NCI-H1105 treated with DMSO at 0.1 percent for 48 hours (cell line): ENCODE measurements at regions not wholly inside any gene's neighbourhood (a gene's known extent, or its start where the extent isn't known, plus 50 kb on each side); places are given as distances from the start of the nearest gene placed in this dataset.
"Not testable (repeated sequence)": the region's sequence is repeated elsewhere in the genome, so short reads cannot be mapped to it uniquely, and the experiment has no call there.

Experiments used
- DNase-seq: peaks from one replicate; lab custom pipeline; 2025; lab: John Stamatoyannopoulos, UW

DNA sequence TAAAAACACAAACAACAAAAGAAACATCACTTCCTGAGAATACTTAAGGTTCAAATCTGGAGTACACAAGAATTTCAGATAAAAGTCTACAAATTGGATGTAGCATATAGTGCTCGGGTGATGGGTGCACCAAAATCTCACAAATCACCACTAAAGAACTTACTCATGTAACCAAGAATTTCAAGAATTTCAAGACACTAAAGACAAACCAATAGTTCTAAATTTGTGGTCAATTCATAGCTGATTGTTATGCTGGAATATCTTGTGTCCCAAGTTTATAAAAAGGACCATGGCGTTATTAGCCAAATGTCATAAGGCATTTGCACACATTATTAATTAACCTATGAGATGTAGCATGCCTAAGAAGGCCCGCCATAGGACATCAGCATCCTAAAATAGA lies 1204.1 kb upstream of the AUTS2 start:
- no peak for DNase-seq

DNA sequence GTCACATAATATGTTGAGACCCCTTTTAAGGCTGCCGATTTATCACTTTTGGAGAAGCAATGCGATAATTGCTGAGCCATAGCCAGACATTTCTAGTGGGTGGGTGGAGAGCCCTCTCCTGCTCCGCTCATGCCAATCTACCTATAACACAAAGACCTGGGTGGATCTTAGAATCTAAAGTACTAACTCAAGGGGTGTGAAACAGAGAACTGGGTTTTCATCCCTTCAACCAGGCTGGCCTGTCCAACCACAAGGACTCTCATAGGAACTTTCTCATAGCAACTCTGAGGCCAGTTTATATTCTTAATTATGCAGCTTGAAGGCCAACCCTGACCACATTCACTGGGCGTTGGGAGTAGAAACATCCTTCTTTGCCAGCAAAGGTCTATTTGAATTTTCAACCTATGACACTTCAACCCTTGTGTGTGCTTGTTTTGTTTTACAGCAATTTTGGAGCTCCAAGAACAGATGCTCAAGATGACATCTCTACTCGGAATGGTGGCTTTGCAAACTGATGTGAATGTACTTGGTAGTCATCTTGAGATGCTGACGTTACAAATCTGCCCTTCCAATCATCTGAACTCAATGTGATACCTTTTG lies 1198.2 kb upstream of the AUTS2 start:
- no peak for DNase-seq

DNA sequence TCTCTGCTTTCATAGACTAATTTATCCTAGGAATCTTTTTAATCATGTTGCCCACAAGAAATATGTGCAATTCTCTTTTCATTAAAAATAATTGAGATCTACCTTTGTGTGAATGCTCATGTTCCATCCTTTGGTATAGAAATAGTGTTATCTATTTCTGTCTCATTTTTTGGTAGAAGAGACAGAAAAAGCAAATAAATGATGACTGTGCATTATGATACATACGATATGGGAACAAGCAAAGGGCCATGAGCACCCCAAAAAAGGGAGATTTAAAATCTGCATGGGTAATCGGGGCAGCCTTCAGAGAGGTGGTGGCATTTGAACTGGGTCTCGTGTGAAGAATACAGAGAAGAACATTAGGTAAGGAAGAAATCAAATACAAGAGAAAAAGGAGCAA lies 1197.5 kb upstream of the AUTS2 start:
- no peak for DNase-seq

DNA sequence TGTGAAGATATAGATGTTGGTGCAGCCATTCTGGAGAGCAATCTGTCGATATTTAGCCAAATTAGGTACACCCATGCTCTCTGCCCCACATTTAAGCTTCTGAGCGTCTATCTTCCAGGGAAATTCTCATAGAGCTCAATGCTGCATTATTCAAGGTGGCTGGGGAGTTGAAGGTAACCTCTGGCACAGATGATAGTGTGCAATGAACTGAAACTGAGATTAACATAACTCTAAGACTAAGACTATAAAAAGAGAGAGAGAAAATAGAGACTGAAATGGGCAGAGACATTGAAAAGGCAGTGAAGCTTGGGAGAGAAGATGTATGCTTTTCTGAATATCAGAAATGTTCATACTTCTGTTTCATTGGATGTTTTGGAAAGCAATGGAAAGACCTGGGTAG lies 1197.0 kb upstream of the AUTS2 start:
- DNase-seq, result no peak

DNA sequence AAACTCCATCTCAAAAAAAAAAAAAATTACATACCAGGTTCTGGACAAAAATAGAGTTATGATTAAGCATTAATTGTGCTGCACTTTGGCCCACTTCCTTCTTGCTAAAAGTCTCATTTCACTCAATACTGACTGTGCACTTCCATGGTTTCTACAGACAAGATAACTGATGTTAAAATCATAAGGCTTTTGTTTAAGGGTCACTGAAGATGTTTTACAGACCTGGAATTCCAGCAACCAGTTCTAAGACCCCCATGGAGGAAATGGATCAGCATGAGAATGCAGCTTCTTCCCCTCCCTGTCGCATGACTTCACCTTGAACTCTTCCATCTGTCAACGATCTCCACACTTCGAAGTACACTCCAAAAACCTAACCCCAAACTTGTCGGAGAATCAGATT lies 1191.8 kb upstream of the AUTS2 start:
- no peak for DNase-seq

DNA sequence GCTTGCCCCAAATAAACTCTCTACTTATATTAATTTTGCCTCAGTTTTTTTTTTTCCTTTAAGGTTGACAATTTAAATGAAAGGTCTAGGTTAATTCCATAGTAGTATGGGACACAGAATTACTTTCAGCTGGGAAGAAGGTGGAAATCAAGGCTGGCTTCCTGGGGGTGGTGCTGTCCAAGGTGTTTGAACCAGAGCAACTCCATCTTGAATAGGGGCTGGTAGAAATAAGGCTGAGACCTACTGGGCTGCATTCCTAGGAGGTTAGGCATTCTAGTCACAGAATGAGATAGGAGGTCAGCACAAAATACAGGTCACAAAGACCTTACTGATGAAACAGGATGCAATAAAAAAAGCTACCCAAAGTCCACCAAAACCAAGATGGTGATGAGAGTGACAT lies 1190.8 kb upstream of the AUTS2 start:
- no peak for DNase-seq

DNA sequence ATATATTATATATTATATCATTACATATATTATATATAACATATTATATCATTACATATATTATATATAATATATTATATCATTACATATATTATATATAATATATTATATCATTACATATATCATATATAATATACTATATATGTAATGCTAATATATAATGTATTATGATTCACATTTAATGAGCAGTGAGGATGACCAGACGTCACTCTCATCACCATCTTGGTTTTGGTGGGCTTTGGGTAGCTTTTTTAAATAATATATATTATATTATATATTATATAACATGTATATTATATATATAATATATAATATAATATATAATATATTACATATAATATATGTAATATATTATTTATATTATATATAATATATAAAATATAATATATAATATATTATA lies 1189.4 kb upstream of the AUTS2 start:
- DNase-seq, result no peak

DNA sequence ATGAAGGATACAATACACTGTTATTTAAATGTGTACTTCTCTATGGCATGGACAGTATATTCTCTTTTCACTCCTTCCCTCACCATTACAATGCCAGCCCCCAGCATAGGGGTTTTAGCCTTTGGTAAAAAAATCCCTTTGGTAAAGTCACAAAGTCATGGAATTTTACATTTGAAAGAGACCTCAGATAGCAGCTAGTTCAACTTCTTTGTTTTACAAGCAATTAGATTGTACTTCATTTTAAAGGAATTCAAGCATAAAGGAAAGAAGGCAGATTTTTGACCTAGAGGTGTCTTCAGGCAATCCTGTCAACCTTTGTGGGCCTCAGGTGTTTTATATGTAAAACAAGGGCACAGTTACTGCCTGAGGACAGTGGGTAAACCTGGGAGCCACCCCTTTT lies 1188.4 kb upstream of the AUTS2 start:
- DNase-seq, result no peak

DNA sequence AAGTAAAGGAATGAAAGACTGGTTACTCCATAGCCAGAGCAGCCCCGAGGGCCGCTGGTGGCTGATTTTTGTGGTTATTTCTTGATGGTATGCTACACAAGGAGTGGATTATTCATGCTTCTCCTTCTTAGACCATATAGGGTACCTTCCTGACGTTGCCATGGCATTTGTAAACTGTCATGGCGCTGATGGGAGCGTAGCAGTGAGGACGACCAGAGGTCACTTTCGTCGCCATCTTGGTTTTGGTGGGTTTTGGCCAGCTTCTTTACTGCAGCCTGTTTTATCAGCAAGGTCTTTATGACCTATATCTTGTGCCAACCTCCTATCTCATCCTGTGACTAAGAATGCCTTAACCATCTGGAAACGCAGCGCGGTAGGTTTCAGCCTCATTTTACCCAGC lies 1187.6 kb upstream of the AUTS2 start:
- not testable (repeated sequence) for DNase-seq

DNA sequence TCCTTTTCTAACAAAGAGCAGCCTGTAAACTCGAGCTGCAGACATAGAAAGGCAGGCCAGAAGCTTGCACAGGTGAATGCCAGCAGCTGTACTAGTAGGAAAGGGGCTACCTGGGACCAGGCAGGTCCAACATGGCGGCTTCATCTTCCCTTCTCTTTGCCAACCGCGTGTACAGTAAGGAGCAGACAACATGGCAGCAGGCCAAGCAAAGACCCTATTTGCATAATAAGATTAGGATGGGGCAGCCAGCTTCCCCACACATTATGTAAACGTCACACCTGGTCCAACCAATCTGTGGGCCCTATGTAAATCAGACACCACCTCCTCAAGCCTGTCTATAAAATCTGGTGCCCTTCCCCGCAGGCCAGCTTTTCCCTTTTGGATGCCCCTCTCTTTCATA lies 1186.5 kb upstream of the AUTS2 start:
- DNase-seq, result peak; percentile 66

DNA sequence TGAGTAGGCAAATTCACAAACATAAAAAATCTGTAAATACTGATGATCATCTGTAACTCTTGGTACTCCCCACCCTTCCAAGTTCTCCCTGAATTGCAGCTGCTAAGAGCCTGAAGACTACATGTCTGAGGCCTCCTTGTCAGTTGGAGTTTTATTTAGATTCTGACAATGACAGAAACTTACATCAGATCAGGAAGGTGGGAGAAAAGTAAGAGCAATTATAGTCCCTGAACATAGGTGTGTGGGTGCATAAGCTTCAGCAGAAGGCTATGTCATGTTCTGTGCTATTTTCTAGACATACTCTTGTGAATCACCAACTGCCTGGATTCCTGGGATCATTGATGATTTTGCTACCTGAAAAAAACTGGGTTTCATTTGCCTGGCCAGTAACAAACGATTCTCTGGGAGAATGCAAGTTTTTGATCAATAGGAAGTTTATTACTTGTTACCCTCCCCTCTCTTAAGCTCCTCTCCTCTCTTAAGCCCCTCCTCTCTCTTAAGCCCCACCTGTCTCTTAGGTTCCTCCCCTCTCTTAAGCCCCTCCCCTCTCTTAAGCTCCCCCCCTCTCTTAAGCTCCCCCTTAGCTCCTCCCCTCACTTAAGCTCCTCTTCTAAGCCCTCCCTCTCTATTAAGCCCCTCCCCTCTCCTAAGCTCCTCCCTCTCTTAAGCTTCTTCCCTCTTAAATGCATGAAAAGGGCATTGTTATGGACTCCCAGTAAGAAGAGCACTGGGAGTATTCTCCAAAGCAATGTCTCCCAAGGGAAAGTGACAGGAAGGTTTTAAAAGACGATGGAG lies 1183.4 kb upstream of the AUTS2 start:
- no peak for DNase-seq

DNA sequence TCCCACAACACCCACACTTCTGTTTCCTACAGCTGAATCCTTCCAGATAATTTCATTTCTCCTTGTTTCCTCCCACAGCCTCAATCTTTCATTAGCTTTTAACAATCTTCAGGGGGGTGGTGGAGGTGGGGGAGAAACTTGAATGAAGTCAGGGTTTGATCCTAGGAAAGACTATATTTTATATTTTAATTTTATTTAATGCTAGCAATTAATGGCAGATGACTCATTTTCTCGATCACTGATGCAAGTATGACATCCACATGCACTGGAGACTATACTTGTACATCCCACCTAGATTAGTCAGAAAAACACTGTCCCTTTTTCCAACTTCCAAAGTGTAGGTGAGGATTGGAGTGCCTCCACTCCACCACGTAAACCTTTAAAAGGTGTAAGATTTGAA lies 1181.3 kb upstream of the AUTS2 start:
- no peak for DNase-seq

DNA sequence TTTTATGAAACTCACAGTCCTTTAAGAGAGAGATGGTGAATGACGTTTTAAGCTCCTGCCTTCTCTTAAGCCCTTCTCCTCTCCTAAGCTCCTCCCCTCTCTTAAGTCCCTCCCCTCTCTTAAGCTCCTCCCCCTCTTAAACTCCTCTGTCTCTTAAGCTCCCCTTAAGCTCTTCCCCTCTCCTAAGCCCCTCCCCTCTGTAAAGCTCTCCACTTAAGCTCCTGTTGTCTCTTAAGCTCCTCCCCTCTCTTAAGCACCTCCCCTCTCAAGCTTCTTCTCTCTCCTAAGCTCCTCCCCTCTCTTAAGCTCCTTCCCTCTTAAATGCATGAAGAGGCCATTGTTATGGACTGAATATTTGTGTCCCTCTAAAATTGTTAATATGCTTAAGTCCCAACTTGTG lies 1180.6 kb upstream of the AUTS2 start:
- no peak for DNase-seq

DNA sequence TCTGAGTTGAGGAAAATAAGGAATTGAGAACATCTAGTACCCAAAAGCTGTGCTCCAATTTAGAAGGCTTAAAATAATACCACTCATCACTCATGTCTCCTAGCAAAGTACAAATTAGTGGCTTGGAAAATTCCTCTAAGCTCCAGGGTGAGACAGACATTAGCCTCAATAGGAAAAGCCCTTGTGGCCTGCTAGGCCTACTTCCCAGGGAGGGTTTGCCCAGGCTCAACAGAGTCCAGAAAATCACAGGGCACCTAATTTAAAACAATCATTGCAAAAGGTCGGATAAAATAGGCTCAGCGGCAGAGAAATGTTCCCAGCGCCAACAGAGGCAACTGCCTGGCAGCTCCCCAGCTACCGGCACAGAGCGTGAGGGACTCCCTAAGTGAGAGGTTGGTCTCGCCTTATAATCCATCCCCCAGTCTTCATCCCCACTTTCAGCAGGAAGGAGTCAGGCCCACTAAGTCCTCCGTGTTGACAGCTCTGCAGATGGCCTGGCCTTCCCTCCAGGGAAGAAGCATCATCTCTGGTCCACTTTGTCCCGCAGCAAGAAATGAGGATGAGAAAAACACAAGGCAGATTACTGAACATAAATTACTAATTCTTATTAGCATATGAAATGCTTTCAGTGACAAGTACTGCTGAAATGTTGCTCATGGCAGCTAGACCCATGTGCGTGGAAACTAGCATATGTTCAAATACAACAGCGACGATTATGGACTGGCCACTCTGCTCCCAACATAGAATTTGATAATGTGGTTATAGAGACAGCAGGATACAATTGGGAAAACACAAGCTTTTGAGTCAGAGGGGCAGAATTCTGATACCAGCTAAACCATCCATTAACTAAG lies 1177.7 kb upstream of the AUTS2 start:
- no peak for DNase-seq

DNA sequence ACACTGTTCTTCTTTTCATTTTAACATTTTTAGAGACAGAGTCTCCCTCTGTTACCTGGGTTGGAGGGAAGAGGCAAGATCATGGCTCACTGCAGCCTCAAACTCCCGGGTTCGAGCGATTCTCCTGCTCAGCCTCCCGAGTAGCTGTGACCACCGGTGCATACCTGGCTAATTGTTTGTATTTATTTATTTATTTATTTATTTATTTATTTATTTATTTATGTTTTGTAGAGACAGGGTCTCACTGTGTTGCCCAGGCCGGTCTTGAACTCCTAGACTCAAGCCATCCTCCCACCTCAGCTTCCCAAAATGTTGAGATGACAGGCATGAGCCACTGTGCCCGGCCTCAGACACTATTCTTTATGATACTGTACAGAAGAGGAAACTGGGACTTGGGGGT lies 1176.6 kb upstream of the AUTS2 start:
- DNase-seq, result no peak

DNA sequence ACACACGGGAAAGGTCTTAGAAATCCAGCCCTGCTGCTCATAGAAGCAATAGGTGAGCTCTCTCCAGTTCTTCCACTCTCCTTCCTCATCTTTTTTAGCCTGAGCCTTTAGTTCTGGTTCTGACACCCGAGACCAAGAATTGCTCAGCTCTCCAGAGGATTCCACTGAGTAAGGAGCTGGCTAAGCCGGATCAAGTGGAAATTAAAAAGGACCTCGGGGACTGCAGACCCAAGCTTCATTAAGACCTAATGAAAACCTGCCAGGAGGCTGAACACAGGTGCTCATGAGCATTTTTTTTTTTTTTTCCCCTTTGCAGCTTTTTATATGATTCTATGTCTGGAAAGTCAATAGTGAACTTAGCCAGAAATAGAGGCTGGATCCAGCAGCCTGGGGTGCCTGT lies 1176.0 kb upstream of the AUTS2 start:
- DNase-seq, result no peak

DNA sequence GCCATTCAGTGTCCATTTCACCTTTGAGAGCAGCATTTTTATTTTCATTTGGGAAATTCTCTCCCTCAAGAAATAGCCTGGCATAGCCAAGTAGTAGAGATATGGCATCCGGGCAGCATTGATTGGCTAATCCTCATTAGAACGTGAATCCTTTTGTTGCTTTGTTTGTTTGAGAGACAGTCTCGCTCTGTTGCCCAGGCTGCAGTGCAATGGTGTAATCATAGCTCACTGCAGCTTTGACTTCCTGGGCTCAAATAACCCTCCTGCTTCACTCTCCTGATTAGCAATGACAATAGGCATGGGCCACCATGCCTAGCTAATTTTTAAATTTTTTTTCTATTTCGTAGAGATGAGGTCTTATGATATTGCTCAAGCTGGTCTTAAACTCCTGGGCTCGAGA lies 1174.9 kb upstream of the AUTS2 start:
- DNase-seq, result no peak

DNA sequence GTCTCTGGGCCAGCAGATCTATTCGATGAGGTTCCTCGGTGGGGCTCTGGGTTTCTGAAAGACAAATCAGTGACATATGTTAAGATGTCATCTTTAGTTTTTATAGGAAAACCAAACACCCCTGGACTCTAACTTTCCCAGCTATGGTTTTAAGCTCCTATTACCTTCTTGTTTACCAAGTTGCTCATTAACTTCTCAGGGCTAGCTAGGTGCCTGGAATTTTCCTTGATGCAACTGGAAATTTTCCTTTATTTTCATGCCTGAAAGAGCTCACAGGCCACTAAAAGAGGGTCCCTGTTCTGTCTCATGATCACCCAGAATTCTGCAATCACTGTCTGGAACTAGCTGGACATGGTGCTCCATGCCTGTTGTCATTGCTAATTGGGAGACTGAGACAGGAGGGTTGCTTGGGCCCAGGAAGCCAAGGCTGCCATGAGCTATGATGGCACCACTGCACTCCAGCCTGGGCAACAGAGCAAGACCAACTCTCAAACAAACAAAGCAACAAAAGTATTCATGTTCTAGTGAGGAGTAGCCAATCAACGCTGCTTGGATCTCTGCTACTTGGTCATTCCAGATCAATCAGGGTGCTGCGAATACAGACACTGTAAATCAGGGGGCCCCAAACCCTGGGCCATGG lies 1173.5 kb upstream of the AUTS2 start:
- DNase-seq, result no peak

DNA sequence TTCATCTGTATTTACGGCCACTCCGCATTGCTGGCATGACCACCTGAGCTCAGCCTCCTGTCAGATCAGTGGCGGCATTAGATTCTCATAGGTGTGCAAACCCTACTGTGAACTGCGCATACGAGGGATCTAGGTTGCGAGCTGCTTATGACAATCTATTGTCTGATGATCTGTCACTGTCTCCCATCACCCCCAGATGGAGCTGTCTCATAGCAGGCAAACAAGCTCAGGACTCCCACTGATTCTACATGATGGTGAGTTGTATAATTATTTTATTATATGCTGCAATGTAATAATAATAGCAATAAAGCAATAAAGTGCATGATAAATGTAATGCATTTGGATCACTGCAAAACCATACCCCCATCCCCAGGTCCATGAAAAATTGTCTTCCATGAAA lies 1172.9 kb upstream of the AUTS2 start:
- no peak for DNase-seq

DNA sequence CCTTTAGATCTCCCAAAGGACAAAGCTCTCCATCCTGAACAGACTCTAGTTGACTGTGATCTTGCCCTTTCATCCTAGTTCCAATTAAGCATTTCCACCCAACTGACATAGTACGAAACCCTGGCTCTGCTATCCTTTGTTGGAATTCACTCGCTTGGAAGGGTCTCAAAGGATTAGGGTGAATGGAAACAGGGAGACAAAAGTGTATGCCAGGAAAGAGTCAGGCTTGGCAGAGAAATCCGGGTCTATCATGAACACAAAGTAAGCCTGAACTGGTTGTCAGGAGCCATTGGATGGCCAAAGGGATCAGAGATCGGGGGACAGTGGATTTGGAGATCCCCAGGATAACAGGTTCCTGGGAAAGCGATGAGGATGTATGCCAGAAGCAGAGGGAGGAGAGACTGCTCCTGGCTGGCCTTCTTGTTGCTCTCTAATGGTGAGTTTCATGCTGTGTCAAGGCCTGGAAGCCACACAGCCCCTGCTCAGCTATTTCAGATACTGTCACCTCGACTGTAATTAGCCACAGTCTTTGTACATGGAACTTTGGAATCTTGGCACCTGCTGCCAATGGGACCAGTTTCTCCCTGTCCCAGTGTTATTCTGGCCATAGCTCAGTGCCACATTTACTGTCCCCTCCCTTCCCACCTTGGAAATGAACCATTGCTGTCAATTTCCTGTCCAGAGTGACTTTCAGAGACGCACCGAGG lies 1168.7 kb upstream of the AUTS2 start:
- no peak for DNase-seq

DNA sequence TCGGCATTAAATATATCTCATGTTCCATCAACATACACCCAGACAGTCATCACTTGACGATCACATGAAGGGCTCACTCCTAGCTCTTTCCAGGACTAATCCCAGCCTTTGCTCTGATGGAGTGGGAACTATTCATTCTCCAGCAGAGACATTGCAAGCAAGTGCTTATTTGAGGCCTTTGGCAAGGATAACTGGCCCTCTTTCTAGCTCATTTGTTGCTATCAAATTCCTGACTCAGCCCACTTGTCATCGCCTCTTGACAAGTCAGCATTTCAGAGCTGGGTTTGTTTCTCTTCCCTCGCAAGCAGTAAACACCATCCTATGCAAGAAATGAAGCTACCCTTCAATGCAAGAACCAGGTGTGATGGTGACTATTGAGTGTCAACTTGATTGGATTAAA lies 1165.7 kb upstream of the AUTS2 start:
- no peak for DNase-seq

DNA sequence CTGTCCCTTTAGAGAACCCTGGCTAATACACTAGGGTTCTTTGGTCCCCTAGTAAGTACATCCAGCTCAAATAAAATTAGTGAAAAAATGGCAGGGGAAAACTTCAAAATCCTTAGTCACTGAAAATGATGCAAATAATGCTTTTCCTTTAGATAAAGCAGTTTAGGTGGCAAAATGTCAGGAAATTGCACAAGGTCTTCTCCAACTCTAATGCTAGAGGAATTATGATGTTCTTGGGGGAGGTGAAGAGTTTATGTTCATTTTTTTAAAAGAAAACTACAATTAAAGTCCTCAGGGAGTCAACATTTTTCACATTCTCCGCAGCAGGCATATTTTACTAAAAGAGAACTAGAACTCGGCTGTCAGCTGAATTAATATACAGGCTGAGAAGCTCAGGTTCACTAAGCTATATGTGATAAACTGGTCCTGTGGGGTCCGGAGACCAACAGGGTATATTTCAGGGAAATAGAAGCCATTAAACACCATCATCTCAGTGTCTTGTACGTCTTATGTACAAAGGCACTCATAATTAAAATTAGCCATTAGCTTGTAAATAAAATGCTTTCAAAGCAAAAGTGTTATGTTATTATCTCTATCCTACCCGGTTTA lies 1164.7 kb upstream of the AUTS2 start:
- no peak for DNase-seq
